CD4-positive, alpha-beta T cell treated with Interleukin-4 for 1 hour (primary cell): ENCODE measurements at regions not wholly inside any gene's neighbourhood (a gene's known extent, or its start where the extent isn't known, plus 50 kb on each side); places are given as distances from the start of the nearest gene placed in this dataset.

Experiments
- DNase-seq, 2 donors: peaks; one replicate each; pipeline ENCODE4 v3.0.0-alpha.2; 2020 to 2022

DNA sequence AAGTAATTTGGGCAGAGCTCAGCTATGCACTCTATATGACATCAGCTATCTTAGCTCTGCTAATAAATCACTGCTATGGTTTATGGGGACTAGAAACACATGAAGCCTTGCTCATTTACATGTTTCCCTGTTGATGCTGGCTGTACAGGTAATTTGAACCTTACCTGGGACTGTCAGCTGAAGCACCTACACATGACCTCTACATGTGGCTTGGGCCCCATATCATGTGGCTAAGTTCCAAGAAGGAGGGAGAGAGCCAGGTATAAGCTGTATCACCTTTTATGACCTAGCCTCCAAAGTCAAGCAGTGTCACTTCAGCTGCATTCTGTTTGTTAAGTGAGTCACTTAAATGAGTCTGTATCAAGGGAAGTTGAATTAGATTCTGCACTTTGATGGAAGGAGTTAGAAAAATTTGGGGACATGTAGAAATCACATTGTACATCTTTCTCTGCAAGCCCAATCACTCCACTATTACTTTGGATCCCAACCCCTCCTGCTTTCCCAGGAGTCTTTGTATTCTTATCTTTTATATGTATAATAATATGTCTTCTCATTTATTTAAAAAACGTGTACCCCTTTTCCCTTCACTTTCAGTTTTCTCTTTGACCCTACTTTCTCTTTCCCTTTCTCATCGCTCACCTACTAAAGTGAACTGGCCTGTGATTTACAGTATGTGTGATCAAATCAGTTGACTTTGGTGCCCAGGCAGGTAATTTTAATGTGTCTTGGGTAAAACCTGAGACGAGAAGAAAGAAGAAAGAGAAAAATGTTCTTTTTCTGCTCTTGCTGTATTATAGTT, 53.4 kb upstream of the PRKACB start:
- DNase-seq, result peak in 1 of 2 donors; percentile 64

DNA sequence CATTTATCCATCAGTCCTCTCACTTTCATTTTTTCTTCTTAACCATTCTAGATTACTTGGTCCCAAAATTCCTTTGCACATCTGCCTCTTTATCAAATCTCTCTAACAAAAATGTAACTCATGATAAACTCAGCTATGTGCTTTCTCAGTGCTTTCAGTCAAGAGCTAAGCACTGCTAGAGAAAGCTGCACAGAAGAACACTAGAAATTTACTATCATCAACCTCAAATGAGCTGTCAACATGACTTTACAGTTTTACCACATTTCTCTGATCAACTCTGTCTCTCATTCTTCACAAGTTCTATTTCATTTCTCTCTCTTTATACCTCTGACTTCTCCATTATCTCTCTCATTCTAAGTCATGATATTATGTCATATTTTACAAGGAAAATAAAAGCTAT, 54.2 kb upstream of the PRKACB start:
- no peak for DNase-seq

DNA sequence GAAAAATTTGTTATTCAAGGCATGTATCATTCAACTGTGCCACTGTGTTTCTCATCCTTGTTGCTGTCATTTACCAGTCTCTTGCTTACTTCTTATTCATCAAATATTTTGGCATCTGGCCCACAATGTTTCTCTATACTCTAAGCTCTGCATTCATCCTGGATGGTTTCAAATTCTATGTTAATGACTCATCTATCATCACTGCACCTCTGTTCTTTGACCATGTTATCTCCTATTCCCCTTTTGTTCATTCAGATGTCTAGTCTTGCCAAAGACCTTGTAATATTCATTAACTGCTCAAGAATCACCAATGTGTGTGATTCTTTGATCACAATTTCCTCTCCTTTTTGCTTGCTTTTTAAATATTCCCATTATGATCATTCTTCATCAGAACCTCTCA, 54.6 kb upstream of the PRKACB start:
- DNase-seq, result no peak

DNA sequence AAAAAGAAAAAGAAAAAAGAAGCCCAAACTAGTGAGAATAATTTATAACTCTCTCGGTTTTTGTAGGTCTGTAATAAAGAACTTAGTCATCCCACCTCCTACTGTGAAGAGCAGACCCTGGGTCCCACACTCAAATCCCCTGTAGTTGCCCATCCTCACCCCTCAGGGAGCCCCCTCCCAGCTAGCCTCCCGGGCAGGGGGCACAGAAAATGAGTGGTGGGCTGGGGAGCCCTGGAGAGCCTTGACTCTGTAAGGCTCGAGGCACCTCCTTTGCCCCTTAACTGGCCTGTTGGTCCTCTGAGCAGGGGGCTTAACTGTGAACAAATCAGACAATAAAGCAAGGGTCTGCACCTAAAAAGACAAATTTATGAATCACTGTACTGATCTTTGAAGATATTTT, 57.5 kb upstream of the PRKACB start:
- no peak for DNase-seq

DNA sequence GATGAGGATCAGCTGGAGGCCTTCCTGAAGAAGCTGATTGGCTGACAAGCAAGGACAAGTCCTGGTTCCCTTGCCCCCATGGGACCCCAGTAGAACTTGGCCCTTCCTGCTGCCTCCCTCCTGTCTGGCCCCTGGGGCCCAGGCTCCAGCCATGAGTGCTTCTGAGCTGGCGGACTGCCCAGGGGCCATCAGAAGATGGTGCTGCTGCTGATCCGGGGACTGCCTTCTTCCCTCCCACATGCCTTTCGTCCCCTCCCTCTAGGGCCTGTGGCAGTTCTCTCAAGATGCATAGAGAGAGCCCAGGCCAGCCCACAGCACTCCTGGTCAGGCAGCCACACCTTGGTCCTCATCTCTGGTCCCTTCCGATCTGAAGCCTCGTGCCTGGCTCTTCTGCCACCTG, 57.9 kb upstream of the PRKACB start:
- no peak for DNase-seq

DNA sequence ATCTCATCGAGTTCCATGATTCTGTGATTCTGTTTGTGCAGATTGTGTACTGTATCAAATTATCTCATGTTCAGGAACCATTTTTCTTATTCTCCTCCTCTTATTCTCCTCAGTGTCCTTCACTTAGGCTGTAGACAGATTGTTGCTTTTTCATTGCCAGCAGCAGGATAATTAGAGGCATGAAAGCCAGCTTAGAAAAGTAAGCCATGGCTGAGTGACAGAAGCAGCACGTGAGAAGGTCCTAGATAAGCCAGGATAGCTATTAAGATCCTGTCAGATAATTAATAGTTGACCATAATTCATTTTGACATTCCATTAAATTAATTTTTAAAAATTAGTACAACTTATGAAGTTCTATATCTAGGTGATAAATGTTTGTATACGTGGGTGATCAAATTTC, 60.8 kb upstream of the PRKACB start:
- DNase-seq, result no peak

DNA sequence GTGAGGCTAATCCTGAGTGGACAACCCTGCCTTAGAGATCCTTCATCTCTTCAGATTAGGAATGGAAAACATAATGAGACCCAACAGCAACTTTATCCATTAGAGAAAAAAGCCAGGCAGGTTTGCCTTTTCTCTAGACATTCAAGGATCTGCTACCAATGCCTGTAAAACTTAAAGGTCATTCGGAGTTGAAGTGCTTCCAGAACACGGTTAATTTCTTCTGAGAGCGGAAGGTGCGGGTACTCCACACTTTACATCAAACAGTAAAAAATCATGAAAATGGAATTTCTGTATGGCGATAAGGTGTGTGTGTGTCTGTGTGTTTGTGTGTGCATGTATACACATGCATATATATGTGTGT, 65.2 kb upstream of the PRKACB start:
- DNase-seq, result no peak

DNA sequence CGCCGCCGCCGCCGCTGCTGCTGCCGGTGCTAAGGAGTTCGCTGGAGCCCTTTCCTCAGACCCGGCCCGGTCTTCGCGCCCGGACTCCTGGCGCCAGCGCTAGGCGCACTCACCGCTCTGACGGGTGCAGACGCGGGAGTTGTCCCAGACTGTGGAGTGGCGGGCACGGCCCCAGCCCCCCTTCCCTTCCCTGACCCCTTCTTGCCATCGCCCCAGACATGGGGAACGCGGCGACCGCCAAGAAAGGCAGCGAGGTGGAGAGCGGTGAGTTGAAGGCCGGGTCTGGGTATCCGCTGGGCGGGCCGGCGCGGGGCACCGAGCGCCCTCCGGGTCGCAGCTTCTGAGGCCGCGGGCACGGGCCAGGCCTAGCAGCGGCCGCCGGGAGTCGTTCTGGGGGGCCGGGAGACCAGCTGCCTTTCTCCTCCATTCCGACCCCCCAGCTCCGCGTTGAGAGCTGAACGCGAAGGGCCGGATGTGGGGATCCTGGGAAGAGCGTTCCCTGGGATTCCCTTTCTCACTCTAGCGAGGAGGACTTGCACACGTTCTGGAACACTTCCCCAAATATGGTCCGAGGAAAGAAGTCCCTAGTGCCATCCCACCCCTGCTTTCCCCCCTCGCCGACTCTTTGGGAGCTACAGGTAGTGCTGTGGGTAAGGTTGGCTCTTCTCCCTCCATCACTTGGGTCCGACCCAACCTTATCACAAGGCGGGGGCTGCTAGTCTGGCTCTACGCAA, 65.8 kb upstream of the PRKACB start:
- DNase-seq, result no peak

DNA sequence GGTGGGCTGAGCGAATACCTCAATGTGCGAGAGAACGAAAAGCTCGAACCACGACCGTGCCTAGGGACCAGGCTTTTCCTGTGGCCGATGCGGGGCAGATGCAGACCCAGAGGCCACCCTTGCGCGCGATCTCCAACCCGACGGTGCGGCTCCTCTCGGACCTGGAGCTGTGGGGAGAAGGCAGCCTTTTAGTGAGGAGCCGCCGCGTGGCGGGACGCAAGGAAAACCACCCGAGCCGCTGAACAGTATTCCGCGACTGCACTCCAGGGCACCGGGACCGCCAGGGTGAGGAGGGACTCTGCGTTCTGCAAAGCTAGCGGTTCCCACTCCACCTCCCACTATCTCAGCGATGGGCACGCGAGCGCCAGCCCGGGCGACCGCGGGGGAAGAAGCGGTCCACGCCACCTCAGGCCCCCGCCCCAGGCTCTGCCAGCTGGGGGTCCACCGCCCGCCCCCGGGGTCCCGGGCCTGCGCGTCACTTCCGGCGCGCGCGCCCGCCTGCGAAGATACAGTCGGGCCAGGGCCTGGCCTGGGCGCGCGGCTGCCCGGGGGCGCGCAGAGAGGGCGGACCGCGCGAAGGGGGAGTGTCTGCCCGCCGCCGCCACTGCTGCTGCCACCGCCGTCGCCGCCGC, 66.5 kb upstream of the PRKACB start:
- DNase-seq, result peak; percentile 74 to 76

DNA sequence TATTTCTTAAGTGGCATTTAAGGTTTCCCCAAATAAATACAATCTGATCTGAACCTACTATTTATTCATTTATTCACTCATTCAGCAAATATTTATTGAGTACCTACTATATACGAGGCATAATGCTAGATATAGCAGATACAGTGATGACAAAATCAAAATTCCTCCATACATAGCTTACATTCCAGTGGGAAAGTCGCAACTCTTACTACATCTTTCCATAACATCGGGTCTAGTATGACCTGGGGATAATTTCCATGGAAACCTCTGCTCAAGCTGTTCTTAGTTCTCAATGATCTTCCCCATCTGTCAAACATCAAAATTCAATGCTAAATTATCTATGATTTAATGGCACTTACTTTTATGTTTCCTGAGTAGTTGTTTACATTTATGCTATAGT, 70.8 kb upstream of the PRKACB start:
- no peak for DNase-seq

DNA sequence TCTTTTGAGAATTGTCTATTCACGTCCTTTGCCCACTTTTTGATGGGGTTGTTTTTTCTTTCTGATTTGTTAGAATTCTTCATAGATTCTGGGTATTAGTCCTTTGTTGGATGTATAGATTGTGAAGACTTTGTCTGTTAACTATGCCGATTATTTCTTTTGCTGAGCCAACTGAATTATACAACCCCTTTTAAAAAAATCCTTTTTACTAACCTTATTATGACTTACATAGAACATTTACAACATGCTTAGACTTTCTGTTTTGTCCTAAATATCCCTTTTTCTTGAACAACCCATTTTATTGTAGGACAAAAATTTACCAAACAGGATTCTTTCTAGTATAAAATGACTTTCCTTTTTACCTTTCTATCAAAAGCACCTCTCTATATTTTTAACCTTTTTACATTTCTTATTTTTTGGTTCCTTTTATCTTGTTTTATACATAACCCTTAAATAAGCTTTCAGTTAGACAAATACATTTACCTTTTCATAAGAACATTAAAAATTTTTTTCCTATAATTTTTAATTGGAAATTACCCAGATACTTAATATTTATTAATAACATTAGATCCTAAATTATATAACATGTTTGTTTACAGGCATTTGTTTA, 70.4 kb upstream of the TTLL7 start:
- no peak for DNase-seq

DNA sequence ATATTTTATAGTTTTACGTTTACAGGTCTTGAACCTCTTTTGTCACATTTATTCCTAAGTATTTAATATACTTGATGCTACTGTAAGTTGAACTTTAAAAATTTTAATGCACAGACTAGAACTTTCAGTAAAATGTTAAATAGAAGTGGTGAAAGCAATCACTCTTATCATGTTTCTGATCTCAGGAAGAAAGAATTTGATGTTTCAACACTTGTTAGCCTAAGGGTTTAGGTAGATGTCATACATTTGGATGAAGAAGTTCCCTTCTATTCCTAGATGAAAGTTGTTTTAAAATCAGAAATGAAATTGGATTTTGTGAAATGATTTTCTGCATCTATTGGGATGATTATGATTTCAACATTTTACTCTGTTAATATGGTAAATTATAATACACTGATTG, 63.6 kb upstream of the TTLL7 start:
- DNase-seq, result no peak

DNA sequence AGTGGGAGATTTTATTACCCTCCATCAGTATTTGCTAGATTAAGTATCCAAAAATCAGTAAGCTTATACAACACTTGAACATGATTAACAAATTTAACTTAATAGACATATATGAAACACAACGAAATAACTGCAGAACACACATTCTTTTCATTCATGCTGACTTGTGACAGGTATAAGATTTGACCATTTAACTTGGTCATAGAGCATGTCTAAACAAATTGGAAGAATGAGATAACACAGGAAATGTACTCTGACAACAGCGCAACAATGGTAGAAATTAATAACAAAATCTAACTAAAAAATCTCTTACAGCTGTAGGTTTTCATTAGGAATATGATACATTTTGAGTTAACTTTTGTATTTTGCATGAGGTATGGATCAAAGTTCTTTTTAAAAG, 62.4 kb upstream of the TTLL7 start:
- no peak for DNase-seq

DNA sequence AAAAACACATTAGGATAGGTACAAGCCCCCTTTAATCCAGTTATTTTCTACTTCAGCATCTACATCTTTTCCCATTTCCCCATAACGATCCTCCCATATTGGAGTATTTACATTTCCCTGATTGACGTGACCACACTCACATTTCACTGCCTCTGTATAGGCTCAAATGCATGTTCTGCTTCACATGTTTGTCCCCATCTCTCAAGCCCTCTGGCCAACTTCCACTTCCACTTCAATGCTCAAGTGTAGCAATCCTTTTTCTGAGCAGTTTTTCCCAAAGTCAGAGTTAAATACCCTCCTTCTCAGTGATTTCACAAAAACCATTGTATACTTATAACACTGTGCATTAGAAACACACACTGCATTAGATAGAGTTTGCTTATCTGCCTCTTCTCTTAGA, 61.8 kb upstream of the TTLL7 start:
- no peak for DNase-seq

DNA sequence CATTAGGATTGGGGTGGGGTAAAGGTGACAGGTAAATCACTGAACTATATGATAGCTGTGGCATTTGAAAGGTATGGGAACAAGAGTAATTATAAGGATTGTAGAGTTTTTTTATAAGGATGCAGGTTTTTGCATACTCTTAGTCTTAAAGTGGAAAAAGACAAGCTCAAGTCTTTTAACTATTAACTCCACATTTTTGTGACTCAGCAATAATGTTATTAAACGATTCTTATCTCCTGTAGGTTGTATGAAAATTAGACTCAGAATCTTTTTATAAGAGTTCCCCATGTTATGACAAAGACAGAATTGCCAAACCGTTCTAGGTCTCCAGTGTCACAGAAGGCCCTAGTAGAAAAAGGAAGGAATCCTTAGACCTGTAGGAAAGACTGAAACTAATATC, 49.9 kb upstream of the TTLL7 start:
- DNase-seq, result no peak
